ENCODE measurements at regions not wholly inside any gene's neighbourhood (a gene's known extent, or its start where the extent isn't known, plus 50 kb on each side); places are given as distances from the start of the nearest gene placed in this dataset.

- TF ChIP-seq MAX (IDR thresholded peaks at IDR 0.05) (no peak), GABPA (IDR thresholded peaks at IDR 0.05 in 1 of 2, conservative IDR thresholded peaks at IDR 0.05 in 1 of 2) (no peak)
Observed at GRCh38 chr10:47098238-47098637, 187.0 kb downstream of the PTPN20 start.

Data from liver (tissue), 2 donors.